GM23338 (cell line): ENCODE measurements at regions not wholly inside any gene's neighbourhood (a gene's known extent, or its start where the extent isn't known, plus 50 kb on each side); places are given as distances from the start of the nearest gene placed in this dataset.

Experiments used
- CREB1 ChIP-seq: fragments of 250-450 bp; sonication (Bioruptor Pico); IDR thresholded peaks from 2 replicates; pipeline ENCODE4 v1.5.0; 2020; ENCODE audit warnings: low read depth, mild to moderate bottlenecking, moderate library complexity
- ETS1 ChIP-seq: IDR thresholded peaks from 2 replicates; pipeline ENCODE4 v1.6.1; 2016; ENCODE audit warnings: antibody characterized with exemption
- EZH2 ChIP-seq: fragments of 200-600 bp; sonication (generic); IDR thresholded peaks from one replicate; pipeline ENCODE4 v1.8.0; 2017; ENCODE audit warnings: antibody characterized with exemption, mild to moderate bottlenecking, low read depth; ENCODE audit not compliant: unreplicated experiment
- EZH2phosphoT487 ChIP-seq: fragments of 200-600 bp; sonication (generic); IDR thresholded peaks from one replicate; pipeline ENCODE4 v1.8.1; 2018; ENCODE audit warnings: antibody characterized with exemption; ENCODE audit not compliant: unreplicated experiment
- JUNB ChIP-seq: IDR thresholded peaks from one replicate; pipeline ENCODE4 v1.6.1; 2016; ENCODE audit warnings: antibody characterized with exemption; ENCODE audit not compliant: unreplicated experiment
- NANOG ChIP-seq: IDR thresholded peaks from 2 replicates; pipeline ENCODE4 v1.6.1; 2016; ENCODE audit warnings: antibody characterized with exemption, borderline replicate concordance
- POLR2AphosphoS5 ChIP-seq: IDR thresholded peaks from 2 replicates; pipeline ENCODE4 v1.6.1; 2016; ENCODE audit warnings: antibody characterized with exemption, low read depth
- REST ChIP-seq: IDR thresholded peaks from one replicate; pipeline ENCODE4 v1.6.1; 2018; ENCODE audit warnings: antibody characterized with exemption; ENCODE audit not compliant: unreplicated experiment
- STAT1 ChIP-seq: IDR thresholded peaks from one replicate; pipeline ENCODE4 v1.6.1; 2016; ENCODE audit warnings: antibody characterized with exemption; ENCODE audit not compliant: unreplicated experiment
- ZNF331 ChIP-seq: fragments of 250-450 bp; sonication (Bioruptor Pico); IDR thresholded peaks from 2 replicates; pipeline ENCODE4 v1.5.0; 2020; ENCODE audit warnings: low read depth, mild to moderate bottlenecking, moderate library complexity
- ZNF462 ChIP-seq: fragments of 250-450 bp; sonication (Bioruptor Pico); IDR thresholded peaks from 2 replicates; pipeline ENCODE4 v1.5.0; 2020; ENCODE audit warnings: mild to moderate bottlenecking, moderate library complexity
- TF ChIP-seq, protein P1 (sequence below), 2 experiments: fragments of 200-600 bp in 1 of 2; sonication (generic) in 1 of 2; conservative IDR thresholded peaks; 2 replicates each; pipeline versions ENCODE4 v1.5.1 to v1.6.1; 2016 to 2017; ENCODE audit warnings: antibody characterized with exemption in 2 of 2, low read depth in 2 of 2, mild to moderate bottlenecking in 2 of 2, moderate library complexity in 1 of 2

GRCh38 chr5:135097390-135097789 is 63.4 kb upstream of the PITX1 start:
- TF ChIP-seq, protein P1, sequence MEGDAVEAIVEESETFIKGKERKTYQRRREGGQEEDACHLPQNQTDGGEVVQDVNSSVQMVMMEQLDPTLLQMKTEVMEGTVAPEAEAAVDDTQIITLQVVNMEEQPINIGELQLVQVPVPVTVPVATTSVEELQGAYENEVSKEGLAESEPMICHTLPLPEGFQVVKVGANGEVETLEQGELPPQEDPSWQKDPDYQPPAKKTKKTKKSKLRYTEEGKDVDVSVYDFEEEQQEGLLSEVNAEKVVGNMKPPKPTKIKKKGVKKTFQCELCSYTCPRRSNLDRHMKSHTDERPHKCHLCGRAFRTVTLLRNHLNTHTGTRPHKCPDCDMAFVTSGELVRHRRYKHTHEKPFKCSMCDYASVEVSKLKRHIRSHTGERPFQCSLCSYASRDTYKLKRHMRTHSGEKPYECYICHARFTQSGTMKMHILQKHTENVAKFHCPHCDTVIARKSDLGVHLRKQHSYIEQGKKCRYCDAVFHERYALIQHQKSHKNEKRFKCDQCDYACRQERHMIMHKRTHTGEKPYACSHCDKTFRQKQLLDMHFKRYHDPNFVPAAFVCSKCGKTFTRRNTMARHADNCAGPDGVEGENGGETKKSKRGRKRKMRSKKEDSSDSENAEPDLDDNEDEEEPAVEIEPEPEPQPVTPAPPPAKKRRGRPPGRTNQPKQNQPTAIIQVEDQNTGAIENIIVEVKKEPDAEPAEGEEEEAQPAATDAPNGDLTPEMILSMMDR (conservative IDR thresholded peaks at IDR 0.05; ENCODE audit: low read depth in 2 of 2), result no peak
- TF ChIP-seq EZH2, result no peak
- TF ChIP-seq POLR2AphosphoS5, result no peak
- TF ChIP-seq REST, result no peak
- no peak for TF ChIP-seq ZNF331 (CRISPR knock-in tag)
- no peak for TF ChIP-seq CREB1
- TF ChIP-seq EZH2phosphoT487, result no peak
- no peak for TF ChIP-seq JUNB
- no peak for TF ChIP-seq STAT1
- no peak for TF ChIP-seq ZNF462
- no peak for TF ChIP-seq ETS1
- TF ChIP-seq NANOG, result no peak
